LNCAP (cell line): ENCODE measurements at regions not wholly inside any gene's neighbourhood (a gene's known extent, or its start where the extent isn't known, plus 50 kb on each side); places are given as distances from the start of the nearest gene placed in this dataset.

Source experiments
- TF ChIP-seq, protein P1 (sequence below): fragments of 450-650 bp; IDR thresholded peaks from 2 replicates; pipeline ENCODE4 v1.5.1; 2017; ENCODE audit warnings: mild to moderate bottlenecking

- TF ChIP-seq, protein P1, sequence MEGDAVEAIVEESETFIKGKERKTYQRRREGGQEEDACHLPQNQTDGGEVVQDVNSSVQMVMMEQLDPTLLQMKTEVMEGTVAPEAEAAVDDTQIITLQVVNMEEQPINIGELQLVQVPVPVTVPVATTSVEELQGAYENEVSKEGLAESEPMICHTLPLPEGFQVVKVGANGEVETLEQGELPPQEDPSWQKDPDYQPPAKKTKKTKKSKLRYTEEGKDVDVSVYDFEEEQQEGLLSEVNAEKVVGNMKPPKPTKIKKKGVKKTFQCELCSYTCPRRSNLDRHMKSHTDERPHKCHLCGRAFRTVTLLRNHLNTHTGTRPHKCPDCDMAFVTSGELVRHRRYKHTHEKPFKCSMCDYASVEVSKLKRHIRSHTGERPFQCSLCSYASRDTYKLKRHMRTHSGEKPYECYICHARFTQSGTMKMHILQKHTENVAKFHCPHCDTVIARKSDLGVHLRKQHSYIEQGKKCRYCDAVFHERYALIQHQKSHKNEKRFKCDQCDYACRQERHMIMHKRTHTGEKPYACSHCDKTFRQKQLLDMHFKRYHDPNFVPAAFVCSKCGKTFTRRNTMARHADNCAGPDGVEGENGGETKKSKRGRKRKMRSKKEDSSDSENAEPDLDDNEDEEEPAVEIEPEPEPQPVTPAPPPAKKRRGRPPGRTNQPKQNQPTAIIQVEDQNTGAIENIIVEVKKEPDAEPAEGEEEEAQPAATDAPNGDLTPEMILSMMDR: no peak
Observed at GRCh38 chrX:121179972-121180371, 132.6 kb downstream of the GLUD2 start.

GRCh38 chrX:121191779-121192178 is 144.4 kb downstream of the GLUD2 start:
- TF ChIP-seq, protein P1: no peak

GRCh38 chrX:121195719-121196118 is 148.3 kb downstream of the GLUD2 start:
- TF ChIP-seq, protein P1: no peak

DNA sequence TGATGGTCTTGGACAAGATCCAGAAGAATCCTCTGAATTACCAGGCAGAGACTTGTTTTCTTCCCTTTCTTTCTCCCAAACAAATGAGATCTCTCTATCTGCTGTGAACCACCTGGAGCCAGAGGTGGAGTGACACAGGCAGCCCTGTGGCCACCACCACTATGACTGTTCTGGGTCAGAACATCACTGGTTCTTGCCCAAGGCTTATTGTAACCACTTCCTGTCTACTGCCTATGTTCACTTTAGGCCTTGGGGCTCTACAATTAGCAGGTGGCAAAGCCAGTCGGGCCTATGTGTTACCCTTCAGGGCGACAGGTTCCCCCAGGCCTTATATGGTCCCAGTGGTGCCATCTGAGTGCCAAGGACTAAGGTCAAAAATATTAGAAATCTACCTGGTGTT is 161.2 kb downstream of the GLUD2 start:
- TF ChIP-seq, protein P1: no peak

DNA sequence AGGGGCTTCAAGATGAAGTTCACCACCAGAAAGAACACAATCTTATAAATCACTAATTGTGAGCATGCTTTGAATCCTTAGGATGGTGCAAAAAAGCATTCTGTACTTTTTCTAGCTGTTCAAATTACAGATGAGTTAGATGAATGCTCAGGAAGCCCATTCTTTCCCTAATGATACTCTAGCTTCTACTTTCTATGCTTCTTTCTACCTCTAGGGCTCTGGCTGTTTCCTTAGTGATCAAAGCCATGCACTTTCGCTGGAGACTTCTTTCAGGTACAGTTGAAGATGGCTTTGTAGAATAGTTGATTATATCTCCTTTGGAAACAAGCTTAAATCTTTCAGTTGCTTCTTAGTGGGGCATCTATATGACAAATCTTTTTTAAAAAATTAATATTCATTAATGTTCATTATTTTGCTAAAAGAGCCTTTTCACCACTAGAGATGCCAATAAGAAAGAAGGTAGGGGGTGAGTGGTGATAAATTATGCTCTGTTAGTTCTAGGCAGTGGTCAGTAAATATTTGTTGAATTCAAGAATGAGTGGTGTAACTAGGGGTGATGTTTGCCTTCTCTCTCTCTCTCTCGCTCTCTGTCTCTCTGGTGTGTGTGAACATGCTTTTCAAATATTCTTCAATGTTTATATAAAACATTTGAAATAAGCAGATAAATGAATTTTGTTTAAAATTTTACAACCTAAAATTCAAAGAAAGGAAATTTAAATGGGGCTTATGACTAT is 169.4 kb downstream of the GLUD2 start:
- TF ChIP-seq, protein P1: no peak

GRCh38 chrX:121221322-121221977 is 174.0 kb downstream of the GLUD2 start:
- TF ChIP-seq, protein P1: no peak

GRCh38 chrX:121227888-121228287 is 180.5 kb downstream of the GLUD2 start:
- TF ChIP-seq, protein P1: no peak
